ENCODE measurements at regions not wholly inside any gene's neighbourhood (a gene's known extent, or its start where the extent isn't known, plus 50 kb on each side); places are given as distances from the start of the nearest gene placed in this dataset.

DNA sequence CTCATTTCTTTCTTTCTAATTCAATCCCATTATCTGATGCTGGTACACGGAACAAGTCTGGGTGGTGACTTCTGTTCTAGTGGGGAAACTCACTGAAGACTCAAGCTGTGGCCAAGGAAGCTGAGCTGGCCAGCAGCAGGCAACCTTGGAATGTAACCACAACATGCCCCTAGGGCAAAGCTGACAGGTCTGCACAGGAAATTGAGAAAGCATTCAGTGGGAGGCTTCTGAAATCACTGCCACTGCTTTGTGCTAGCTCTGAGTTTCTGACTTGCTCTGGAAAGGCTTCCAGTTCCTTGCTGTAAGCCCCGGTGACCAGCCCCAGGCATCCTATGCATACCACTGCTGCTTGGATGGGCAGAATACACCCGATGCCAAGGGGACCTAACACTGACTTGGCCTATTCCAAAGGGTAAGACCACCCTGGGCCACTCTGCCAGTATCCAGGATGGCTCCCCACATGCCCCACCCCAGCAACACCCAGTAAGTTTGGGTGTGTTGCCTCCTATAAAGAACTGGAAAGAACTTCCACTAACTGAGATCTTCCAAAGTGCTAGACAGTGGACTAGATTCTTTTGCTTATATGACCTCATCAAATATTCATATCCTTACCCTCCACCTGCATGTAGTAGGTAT lies 84.5 kb upstream of the CDKN3 start:
- no peak for DNase-seq (ENCODE audit: low read depth)

DNA sequence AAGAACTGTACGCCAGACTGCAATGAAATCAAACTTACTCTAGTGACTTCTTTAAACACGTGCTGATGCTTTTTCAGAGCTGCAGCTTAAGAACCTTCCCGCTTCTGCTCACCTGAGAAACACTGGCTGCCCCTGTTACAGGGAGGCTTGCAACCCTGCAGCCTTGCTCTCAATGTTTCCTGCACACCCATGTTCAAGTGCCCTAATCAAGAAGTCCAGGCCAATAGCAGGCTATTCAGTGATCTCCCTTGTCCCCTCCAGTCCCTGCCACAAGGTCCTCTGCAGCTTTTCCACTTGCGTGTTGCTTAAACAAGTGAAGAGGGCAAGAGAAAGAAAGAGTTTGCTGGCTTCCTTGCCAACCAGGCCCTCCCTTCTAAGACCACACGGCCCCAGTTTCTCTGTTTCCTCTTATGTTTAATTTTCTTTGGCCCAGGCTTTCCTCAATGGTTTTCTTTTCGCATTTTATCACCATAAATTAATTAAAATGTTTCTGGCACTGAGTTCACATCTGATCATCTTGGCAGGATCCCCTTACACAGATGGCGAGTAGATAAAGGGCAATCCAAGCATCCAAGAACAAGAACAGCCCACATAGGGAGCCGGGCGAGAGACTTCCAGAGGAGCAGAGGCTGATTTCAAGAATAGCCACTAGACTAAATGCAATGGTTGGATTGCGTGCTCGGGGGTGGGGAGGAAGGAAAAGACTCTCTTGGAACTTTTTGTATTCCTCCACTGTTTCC lies 82.3 kb upstream of the CDKN3 start:
- no peak for DNase-seq (ENCODE audit: low read depth)

DNA sequence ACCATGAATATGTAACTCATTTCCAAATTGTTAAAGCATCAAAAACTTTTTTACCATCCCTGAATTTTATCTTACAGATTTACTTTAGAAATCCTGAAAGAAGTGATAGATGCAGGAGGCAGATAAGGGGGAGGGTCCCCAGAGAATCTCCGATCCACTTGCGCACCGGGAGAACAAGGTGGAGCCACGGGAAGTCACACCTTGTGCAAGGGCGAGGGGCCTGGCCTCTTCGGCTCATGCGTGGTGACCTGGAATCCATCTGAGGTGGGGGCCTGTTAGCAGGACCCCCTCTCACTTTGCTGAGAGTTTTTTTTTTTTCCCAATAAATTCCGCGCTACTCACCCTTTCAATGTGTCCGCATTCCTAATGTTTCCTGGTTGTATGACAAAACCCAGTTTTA lies 80.2 kb upstream of the CDKN3 start:
- no peak for DNase-seq (ENCODE audit: low read depth)

DNA sequence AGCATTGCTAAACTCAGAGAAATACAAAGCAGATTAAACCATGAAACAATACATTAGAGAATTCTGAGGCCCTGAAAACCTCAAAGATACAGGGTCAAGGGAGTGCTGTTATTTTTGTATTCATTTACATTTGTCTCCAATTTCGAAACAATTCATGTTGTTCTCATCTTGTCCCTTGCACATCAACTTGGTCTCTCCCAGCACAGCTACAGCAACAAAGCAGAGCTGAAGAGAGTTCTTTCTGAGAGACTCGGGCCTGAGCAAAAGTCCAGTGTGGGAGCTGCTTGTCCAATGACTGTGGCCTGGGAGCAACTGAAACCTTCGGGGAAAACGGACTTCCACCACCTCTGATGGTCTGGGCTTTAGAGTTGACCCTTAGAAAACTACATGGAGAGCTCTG lies 79.4 kb upstream of the CDKN3 start:
- DNase-seq (ENCODE audit: low read depth), result no peak

DNA sequence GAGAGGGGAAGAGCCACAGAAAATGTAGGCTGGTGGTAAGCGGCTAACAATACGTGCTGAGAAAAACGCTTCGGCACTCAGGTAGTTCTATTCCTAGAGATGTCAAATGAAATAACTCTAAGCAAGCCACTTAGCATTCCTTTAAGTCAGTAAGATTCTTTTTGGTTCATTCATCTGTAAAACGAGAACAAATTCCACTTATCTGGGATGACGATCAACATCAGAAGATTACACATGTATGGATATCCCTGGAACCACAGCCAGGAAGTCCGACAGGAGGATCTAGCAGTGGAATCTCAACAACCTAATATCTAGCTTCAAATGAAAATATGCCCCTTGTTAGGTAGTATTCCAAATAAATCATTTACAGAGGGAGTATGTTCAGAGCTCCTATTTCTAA lies 74.6 kb upstream of the CDKN3 start:
- DNase-seq (ENCODE audit: low read depth), result no peak

DNA sequence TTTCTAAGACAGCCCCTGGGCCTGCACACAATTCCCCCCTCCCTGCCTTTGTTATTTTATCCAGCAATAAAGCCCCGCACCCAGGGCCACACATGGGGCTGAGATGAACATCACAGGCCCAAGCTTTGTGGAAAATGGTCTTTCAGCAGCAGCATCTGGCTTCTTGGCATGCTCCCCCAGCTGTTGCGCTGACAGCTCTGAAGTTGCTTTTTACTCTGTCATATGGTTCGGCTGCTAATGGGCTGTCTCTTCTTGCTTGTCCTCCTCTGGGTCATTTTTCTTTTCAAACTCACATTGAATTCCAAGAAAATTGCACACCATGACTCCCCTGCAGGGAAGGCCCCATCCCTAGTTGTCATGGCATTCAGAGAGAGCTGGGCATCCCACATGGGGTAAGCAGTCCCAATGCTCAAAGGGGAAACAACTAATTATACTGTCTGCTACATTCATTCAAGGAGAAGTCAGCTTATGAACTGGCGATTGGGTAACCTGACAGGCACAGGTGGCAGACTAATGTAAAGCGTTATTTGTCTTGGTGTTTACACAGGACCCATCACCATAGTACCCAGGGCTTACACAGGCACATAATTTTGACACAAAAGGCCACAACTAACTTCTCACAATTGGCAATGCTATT lies 74.0 kb upstream of the CDKN3 start:
- DNase-seq (ENCODE audit: low read depth), result no peak

DNA sequence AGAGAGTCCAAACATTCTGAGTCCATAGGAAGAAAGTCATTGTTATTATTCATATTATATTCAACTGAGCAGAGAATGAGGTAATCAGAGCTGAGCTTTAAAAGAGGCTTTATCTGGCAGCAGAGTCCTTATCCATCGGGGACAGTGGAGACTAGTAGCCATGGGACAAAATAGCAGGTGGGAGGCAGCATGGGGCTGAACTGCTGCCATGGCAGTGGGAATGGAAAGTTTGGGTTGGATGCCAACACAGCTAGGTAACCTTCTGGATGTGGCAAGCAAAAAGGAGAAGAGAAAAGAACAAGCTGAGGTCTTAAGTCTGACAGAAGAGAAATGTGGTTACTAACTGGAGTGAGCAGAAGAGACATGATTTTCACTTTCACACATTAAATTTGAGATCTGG lies 71.0 kb upstream of the CDKN3 start:
- no peak for DNase-seq (ENCODE audit: low read depth)

DNA sequence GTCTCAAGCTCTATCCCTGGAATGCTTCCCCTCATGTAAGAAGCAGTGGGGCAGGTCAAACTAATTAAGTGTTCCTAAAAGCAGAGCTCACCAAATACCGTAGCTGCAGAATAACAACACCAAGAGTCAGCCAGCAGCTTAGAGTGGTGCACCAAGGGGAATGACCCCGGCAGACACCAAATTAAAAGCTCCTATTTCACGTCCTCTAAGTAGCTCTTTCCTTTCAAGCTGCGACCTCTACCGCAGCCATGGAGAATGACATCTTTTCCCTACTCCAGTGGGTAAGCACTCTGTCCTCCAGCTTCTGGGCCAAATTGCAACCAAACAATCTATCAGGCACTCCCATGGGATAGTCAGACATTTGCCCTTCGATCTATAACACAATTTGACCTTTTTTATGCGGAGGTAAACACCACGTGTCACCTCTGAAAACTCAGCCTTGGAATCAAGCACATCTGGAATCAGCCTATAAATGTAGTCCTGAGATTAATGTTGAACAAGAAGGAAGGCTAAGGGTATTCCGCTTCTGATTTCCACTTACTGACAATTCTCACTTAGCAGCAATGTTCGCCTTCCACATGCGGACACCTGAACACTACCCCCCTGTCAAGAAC lies 67.6 kb upstream of the CDKN3 start:
- DNase-seq (ENCODE audit: low read depth), result no peak

DNA sequence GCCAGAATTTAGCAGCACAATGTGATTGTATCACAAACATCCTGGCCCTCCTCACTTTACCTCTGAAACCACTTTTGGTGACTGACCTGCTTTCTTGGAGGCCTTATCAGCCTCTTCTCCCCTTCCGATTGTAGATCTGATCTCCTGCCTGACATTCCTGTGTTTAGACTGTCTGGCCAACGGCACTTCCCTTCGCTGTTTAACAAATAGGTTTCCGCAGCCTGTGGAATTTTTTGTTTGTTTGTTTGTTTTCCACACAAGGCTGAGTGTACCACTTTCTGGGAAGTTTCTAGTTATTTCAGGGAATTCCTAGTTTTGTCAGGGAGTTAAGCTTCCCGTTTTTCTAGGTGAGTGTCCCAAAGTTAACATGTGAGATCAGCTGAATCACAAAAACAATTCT lies 65.9 kb upstream of the CDKN3 start:
- no peak for DNase-seq (ENCODE audit: low read depth)

DNA sequence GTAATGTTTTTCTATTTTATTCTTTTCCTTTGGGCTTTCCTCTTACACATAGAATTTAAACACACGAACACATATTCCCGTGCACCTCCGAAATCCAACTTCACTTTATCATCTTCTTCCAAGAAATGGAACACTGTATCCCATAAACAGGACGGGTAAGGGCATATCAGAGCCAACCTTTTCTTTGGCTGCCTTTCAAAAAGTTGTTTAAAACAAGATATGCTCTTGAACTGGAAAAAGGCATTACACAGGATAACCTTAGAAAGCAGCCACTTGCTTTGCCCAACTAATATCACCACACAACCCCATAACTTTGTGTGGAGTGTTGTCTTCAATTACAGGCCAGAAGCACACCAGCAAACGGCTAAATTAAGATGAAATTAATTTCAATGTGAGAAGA lies 65.3 kb upstream of the CDKN3 start:
- no peak for DNase-seq (ENCODE audit: low read depth)

DNA sequence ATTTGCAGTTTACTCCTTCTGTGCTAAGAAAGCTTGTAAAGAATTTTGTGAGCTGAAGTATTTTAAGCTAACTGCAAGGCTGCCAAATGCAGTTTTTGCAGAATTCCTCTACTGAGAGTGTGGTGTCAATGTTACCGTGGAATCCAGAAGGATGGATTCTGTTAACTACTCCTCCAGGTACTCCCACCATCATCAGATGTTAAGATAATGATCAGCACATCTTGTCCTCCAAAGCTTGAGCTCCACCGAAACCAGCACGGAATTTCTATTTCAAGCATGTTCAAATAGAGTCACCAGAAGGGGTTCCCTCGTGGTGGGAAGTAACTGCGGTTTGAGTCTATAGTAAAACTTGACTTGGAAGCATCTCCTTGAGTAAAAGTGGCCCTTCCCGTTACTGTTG lies 64.3 kb upstream of the CDKN3 start:
- DNase-seq (ENCODE audit: low read depth), result no peak

DNA sequence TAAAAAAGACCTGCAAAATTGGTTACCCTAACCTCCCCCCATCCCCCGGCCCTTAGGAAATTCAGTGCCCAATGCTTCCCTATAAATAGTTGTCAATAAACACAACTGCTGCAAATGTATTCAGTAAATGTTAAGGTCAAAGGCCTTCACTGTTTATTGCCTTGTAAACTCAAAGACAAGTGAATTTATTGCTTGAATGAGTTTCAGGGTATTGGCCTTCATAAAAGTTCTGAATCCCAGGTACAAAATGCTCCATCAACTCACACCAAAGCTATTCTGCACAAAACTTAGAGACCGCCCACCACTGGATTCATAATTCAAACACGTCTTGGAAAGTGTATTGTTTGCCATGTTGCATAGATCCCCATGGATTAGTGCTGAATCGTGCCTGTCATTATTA lies 63.3 kb upstream of the CDKN3 start:
- no peak for DNase-seq (ENCODE audit: low read depth)

DNA sequence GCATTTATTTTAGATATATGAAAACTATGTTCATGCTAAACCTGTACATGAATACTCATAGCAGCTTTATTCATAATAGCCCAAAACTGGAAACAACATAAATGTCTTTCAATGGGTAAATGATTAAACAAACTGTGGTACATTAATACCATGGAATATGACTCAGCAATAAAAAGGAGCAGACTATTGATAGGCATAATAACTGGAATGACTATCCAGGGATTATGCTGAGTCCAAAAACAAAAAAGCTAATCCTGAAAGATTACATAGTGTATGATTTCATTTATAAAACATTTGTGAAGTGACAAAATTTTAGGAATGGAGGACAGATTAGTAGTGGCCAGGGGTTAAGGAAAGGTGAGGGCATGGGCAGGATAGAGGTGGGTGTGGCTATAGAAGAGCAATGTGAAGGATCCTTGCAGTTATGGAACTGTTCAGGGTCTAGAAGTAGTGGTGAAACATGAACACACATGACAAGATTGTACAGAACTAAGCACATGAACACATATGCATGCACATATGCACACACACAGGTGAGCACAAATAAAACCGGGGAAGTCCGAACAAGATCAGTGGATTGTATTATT lies 61.1 kb upstream of the CDKN3 start:
- no peak for DNase-seq (ENCODE audit: low read depth)

DNA sequence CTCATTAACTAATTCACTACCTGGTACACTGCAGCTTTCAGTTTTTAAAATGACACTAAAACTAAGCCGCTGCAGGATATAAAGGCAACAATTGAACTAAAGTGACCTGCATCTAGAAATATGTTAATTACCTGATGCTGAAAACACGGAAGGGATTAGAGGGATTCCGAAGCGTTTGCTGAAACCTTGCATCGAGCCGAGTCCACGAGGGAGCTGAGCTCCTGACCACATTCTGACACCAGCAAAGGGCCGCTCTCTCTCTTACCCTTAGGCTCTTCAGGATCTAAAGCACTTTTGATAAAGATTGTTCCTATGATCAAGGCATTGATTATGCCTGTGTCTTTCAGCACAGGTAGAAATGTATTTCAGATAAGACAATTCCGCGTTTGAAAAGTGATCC lies 59.5 kb upstream of the CDKN3 start:
- DNase-seq (ENCODE audit: low read depth), result no peak

DNA sequence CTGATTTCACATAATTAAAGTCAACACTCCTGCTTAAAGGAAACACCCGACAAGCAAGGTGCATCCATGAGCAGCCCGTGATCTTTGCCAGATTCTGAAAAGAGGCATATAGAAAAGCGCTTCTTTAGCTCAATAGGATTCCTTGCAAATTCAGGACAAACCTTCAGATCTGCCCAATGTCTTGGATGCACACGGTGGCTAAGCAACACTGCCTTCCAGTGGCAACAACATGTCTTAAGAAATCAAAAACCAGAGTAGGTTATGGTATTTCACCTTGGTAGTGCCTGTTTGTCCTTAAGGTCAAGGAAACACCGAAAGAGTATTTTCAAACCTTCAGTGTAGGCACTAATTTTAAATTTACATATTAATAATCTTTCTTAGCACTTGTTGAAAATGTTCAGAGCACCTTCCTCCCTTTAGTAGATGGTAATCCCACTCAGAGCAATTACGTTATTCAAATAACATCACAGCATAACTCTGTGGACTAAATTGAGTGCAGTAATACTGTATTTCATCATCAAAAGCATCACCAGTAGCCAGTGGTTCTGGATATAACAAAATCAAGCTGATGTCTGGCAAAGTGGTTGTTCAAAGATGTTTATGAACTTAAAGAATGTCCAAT lies 58.0 kb upstream of the CDKN3 start:
- DNase-seq (ENCODE audit: low read depth), result no peak

DNA sequence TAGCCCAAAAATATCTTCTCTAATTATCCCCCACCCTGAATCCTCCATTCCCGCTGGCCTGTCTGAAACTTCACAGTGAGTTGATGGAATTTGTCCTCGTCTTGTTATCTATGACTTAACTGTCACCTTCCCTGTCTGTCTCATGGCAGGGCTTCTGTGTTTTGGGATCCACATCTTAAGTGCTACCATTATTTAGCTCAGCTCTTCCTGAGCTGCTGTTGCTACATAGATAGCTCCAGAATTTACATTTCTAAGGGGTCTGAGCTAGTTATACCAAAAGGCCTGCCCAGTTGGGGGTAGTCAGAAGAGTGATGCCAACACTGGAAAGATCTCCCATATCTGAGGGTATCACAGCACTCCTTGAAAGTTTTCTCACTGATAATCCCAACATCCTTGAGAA lies 57.0 kb upstream of the CDKN3 start:
- DNase-seq (ENCODE audit: low read depth), result no peak

DNA sequence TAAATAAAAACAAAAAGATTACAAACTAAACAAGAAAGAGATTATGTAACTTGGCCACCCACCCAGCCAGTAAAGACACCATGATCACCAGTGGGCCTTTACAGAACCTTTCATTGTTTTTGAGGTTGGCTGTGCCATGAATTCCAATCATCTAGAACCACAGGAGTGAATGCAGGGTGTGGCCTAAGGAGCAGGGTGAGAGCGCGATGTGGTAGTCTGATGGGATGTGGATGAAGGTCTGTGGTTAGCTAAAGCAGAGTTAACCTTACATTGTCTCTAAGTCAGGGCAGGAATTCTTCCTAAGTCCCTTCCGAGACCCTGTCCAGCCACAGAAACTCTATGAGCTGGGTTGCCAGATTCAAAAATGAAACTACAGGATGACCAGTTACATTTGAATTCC lies 54.0 kb upstream of the CDKN3 start:
- DNase-seq (ENCODE audit: low read depth), result no peak

DNA sequence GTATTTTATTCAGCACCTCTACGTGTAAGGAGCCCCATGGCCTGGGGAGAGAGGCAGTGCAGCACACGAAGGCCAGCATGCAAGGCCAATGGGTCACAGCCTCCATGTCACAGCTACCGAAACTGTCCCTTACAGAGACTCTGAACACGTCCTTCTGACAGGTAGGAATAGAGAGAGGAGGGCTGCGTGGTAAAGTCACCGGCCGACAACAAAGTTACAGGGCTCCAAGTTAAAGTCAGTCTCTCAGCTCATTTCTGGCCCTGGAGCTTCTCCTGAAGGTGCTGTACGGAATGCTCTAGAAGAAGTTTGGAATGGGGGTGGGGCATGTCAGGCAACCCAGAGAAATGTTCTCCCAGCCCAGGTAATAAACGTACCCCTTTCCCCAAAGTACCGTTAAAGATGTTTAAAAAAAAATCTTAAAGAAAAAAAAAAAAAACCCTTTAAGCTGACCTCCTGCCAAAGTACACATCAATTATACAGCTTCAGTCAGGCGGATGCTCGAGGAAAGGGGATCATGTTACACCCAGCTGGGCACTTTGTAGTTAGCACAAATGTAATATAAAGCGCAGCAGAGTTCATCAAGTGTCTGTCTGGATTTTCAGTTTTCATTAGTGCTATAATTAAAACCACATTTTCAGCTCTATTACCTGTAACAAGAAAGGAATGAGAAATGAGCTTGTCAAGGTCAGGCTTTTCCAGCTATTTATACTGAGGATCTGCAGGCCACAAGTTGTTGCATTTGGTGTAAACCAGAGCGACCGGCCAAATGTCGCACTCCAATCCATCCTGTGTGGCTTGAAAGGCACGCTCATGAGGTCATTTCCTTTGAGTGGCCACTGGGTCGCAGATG lies 53.3 kb upstream of the CDKN3 start:
- DNase-seq (ENCODE audit: low read depth), result no peak

DNA sequence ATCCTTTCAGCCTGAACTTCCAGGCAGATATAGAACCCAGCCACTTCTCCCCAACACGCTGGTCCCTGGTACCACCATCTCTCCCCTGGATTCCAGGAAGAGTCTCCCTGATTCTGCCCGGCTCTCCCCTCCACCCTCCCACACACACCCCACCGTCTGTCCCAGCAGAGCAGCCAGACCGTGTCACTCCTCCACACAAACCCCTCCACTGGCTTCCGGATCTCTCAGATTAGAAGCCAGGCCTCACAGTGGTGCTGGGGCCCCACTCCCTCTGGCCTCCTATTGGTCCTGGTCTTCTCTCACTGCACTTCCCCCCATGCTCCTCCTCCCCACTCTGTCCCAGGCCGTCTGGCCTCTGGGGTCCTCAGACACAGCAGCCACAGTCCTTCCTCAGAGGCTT lies 52.4 kb upstream of the CDKN3 start:
- DNase-seq (ENCODE audit: low read depth), result no peak

DNA sequence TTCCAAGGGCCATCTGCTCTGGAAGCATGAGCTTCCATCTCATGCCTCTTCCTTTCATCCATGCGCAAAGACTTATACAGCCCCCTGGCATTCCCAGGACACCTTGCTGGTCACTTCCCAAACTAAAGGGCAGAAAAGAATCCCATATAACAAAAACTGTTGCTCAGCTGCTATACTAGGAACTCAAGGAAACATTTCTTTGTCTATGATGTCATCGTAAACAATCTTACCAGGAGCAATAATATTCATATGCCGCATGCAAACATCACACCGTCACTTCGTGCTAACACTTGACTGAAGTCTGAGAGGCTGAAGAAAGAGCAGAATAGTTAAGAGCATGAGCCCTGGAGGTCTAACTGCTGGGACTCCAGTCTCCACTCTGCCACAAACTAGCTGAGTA lies 50.5 kb upstream of the CDKN3 start:
- DNase-seq (ENCODE audit: low read depth), result no peak

Data from activated T-cell treated with anti-CD3 and anti-CD28 coated beads for 24 hours (primary cell).